A549 (cell line): ENCODE measurements at regions not wholly inside any gene's neighbourhood (a gene's known extent, or its start where the extent isn't known, plus 50 kb on each side); places are given as distances from the start of the nearest gene placed in this dataset.

Experiments used
- ATAC-seq, 2 experiments: fragments of 200-7000 bp in 1 of 2; fragments of >200 bp in 1 of 2; cut with Nextera tagmentation in 1 of 2; cut with Tn5 transposase in 1 of 2; 3 replicates each; pipeline versions ENCODE4 v1.8.0 to v1.9.1; 2018 to 2020; ENCODE audit warnings: mild to moderate bottlenecking in 1 of 2, moderate library complexity in 1 of 2
- CTCF ChIA-PET: fragments of 300-600 bp; sonication (Branson Sonifier 250); formaldehyde crosslinking; extraction: SDS; loops from one replicate; lab custom pipeline; 2021; ENCODE audit warnings: antibody characterized with exemption, inconsistent platforms; lab: Yijun Ruan, JAX
- POLR2A ChIA-PET: fragments of 350-600 bp; formaldehyde crosslinking; extraction: SDS; loops from one replicate; lab custom pipeline; 2021; ENCODE audit warnings: antibody characterized with exemption, inconsistent platforms; lab: Yijun Ruan, JAX
- DNase-seq, 2 experiments: peaks; one replicate each; pipeline versions ENCODE4 v3.0.0 to v3.0.0-alpha.2; 2011 to 2016; ENCODE audit warnings: low read depth in 1 of 2, low spot score in 1 of 2
- FAIRE-seq: peaks from 2 replicates; lab custom pipeline; 2011; peaks lifted over from hg19 to GRCh38; lab: Jason Lieb, UNC
- H3K27ac ChIP-seq, 2 experiments: fragments of >200 bp; sonication (Bioruptor Twin); formaldehyde crosslinking; 3 replicates each; pipeline ENCODE4 v1.5.1; 2016 to 2017
- H3K4me1 ChIP-seq: fragments of >200 bp; sonication (Bioruptor Twin); formaldehyde crosslinking; 3 replicates; pipeline ENCODE4 v1.6.1; 2016
- H3K4me2 ChIP-seq: fragments of >200 bp; sonication (Bioruptor Twin); formaldehyde crosslinking; 3 replicates; pipeline ENCODE4 v1.6.1; 2016
- H3K4me3 ChIP-seq: fragments of >200 bp; sonication (Bioruptor Twin); formaldehyde crosslinking; 3 replicates; pipeline ENCODE4 v1.5.1; 2016
- H3K9me3 ChIP-seq: fragments of >200 bp; sonication (Bioruptor Twin); formaldehyde crosslinking; 3 replicates; pipeline ENCODE4 v1.6.1; 2016
- BHLHE40 ChIP-seq: IDR thresholded peaks from 2 replicates; pipeline ENCODE4 v1.6.1; 2012; ENCODE audit warnings: low read depth, low read length, inconsistent platforms
- CBX8 ChIP-seq: fragments of 200-600 bp; sonication (generic); IDR thresholded peaks from 2 replicates; pipeline ENCODE4 v1.6.1; 2016
- CTCF ChIP-seq: fragments of >200 bp; sonication (Bioruptor Twin); formaldehyde crosslinking; IDR thresholded peaks from 3 replicates; pipeline ENCODE4 v1.5.1; 2016
- E2F6 ChIP-seq: IDR thresholded peaks from 2 replicates; pipeline ENCODE4 v1.6.1; 2012; ENCODE audit warnings: low read depth, borderline replicate concordance
- EHMT2 ChIP-seq: fragments of 200-600 bp; sonication (generic); IDR thresholded peaks from 2 replicates; pipeline ENCODE4 v1.6.1; 2016; ENCODE audit warnings: antibody characterized with exemption, low read depth, mild to moderate bottlenecking, moderate library complexity
- ELK1 ChIP-seq: fragments of 150-350 bp; IDR thresholded peaks from 2 replicates; pipeline ENCODE4 v1.6.1; 2014; ENCODE audit warnings: low read depth, mild to moderate bottlenecking, low read length
- EP300 ChIP-seq, 2 experiments: fragments of >200 bp; sonication (Bioruptor Twin); formaldehyde crosslinking; IDR thresholded peaks; 2 replicates in 1 of 2; 3 replicates in 1 of 2; pipeline ENCODE4 v1.6.1; 2016 to 2017
- FOSL2 ChIP-seq, 2 experiments: fragments of 450-650 bp in 1 of 2; fragments of >200 bp in 1 of 2; sonication (Bioruptor Twin) in 1 of 2; formaldehyde crosslinking; IDR thresholded peaks; 2 replicates each; pipeline versions ENCODE4 v1.5.0 to v1.6.1; 2016 to 2020; ENCODE audit warnings: mild to moderate bottlenecking in 1 of 2, moderate library complexity in 1 of 2
- HDAC2 ChIP-seq: fragments of 200-600 bp; sonication (generic); IDR thresholded peaks from 2 replicates; pipeline ENCODE4 v1.6.1; 2016
- HEYL ChIP-seq: fragments of 250-450 bp; sonication (Bioruptor Pico); IDR thresholded peaks from 2 replicates; pipeline ENCODE4 v1.8.0; 2021; ENCODE audit warnings: mild to moderate bottlenecking, moderate library complexity
- HMGXB4 ChIP-seq: fragments of 250-450 bp; sonication (Bioruptor Pico); IDR thresholded peaks from 2 replicates; pipeline ENCODE4 v1.5.0; 2021; ENCODE audit warnings: mild to moderate bottlenecking, moderate library complexity, borderline replicate concordance
- HOXB13 ChIP-seq: fragments of 250-450 bp; sonication (Bioruptor Pico); IDR thresholded peaks from 2 replicates; pipeline ENCODE4 v1.5.0; 2020; ENCODE audit warnings: low read depth, mild to moderate bottlenecking, moderate library complexity
- HOXB5 ChIP-seq: fragments of 250-450 bp; sonication (Bioruptor Pico); IDR thresholded peaks from 2 replicates; pipeline ENCODE4 v1.5.0; 2020; ENCODE audit warnings: mild to moderate bottlenecking, moderate library complexity
- JUN ChIP-seq, 2 experiments: fragments of >200 bp; sonication (Bioruptor Twin); formaldehyde crosslinking; IDR thresholded peaks; 2 replicates in 1 of 2; 3 replicates in 1 of 2; pipeline ENCODE4 v1.6.1; 2016 to 2017
- KDM1A ChIP-seq: fragments of 200-600 bp; sonication (generic); IDR thresholded peaks from 2 replicates; pipeline ENCODE4 v1.6.1; 2016; ENCODE audit warnings: low read depth, mild to moderate bottlenecking
- NPAS2 ChIP-seq: fragments of 250-450 bp; sonication (Bioruptor Pico); IDR thresholded peaks from 2 replicates; pipeline ENCODE4 v1.8.0; 2022; ENCODE audit warnings: mild to moderate bottlenecking, moderate library complexity, borderline replicate concordance
- PHF8 ChIP-seq: fragments of 200-600 bp; sonication (generic); IDR thresholded peaks from 2 replicates; pipeline ENCODE4 v1.6.1; 2016; ENCODE audit warnings: low read depth, mild to moderate bottlenecking, antibody characterized with exemption, moderate library complexity, borderline replicate concordance
- POLR2A ChIP-seq: IDR thresholded peaks from 2 replicates; pipeline ENCODE4 v1.6.1; 2012; ENCODE audit warnings: mild to moderate bottlenecking, low read length
- RAD21 ChIP-seq, 2 experiments: fragments of >200 bp in 1 of 2; sonication (Bioruptor Twin) in 1 of 2; formaldehyde crosslinking in 1 of 2; IDR thresholded peaks in 1 of 2; conservative IDR thresholded peaks in 1 of 2; 2 replicates in 1 of 2; 3 replicates in 1 of 2; pipeline ENCODE4 v1.6.1; 2012 to 2018; ENCODE audit warnings: inconsistent platforms in 1 of 2
- RARB ChIP-seq: fragments of 250-450 bp; sonication (Bioruptor Pico); IDR thresholded peaks from 2 replicates; pipeline ENCODE4 v1.8.0; 2021; ENCODE audit warnings: mild to moderate bottlenecking, moderate library complexity
- SMC3 ChIP-seq: fragments of >200 bp; sonication (Bioruptor Twin); formaldehyde crosslinking; IDR thresholded peaks from 3 replicates; pipeline ENCODE4 v1.6.1; 2018; ENCODE audit warnings: inconsistent platforms
- TP53 ChIP-seq: fragments of 250-450 bp; sonication (Bioruptor Pico); IDR thresholded peaks from 2 replicates; pipeline ENCODE4 v1.5.0; 2021; ENCODE audit warnings: mild to moderate bottlenecking, moderate library complexity
- WGBS: methylation state at CpG from one replicate; pipeline ENCODE4 v1.1.6; 2017; ENCODE audit errors: missing lambda C conversion rate; 5-methylcytosine and 5-hydroxymethylcytosine counted together

GRCh38 chr11:41622707-41623359 is 163.4 kb upstream of the LRRC4C start:
- TF ChIP-seq HOXB5 (CRISPR knock-in tag) (no peak), PHF8 (no peak), HOXB13 (CRISPR knock-in tag) (no peak), SMC3 (no peak), POLR2A (no peak), HMGXB4 (no peak), JUN (IDR thresholded peaks at IDR 0.05) (no peak), TP53 (CRISPR knock-in tag) (no peak), RAD21 (conservative IDR thresholded peaks at IDR 0.05 in 1 of 2, IDR thresholded peaks at IDR 0.05 in 1 of 2) (no peak), ELK1 (no peak), FOSL2 (IDR thresholded peaks at IDR 0.05) (no peak), FOSL2 (CRISPR knock-in tag; IDR thresholded peaks at IDR 0.05) (no peak), KDM1A (no peak), BHLHE40 (no peak), E2F6 (no peak), HDAC2 (no peak), EP300 (IDR thresholded peaks at IDR 0.05) (no peak), HEYL (CRISPR knock-in tag) (no peak), CTCF (no peak), CBX8 (no peak)
- POLR2A ChIA-PET = no interaction called here
- no peak for DNase-seq
- no peak for ATAC-seq
- CTCF ChIA-PET = interaction anchor here (1.0 kb wide), 1 partner anchor 13 kb away, joined by 3 read pairs; no protein-coding TSS in a partner anchor
- Histone ChIP-seq H3K27ac (no peak overlapping the region), H3K4me1 (no peaks in the 10 kb centered on the region), H3K9me3 (peaks cover 3% of the 10 kb centered on the region; the same call in 1 of the 3 replicates), H3K4me3 (no peak overlapping the region), H3K4me2 (no peak overlapping the region)
- FAIRE-seq = no peak
- 20% methylated on average over 11 of the region's 32 CpGs for WGBS

- ChIA-PET CTCF (no interaction called here), POLR2A (no interaction called here)
- H3K9me3 ChIP-seq = no peaks in the 10 kb centered on the region; the same call in 2 of the 3 replicates
- 3% methylated on average over 9 of the region's 9 CpGs for WGBS
- H3K4me3 ChIP-seq = no peak overlapping the region
- no peak for FAIRE-seq
- no peaks in the 10 kb centered on the region for H3K4me1 ChIP-seq
- ATAC-seq = no peak
- H3K4me2 ChIP-seq = no peak overlapping the region
- DNase-seq = no peak
- no peak overlapping the region for H3K27ac ChIP-seq
- TF ChIP-seq RARB (no peak), E2F6 (no peak), CBX8 (no peak), BHLHE40 (no peak), PHF8 (no peak), EHMT2 (no peak), HOXB13 (CRISPR knock-in tag) (no peak), FOSL2 (IDR thresholded peaks at IDR 0.05) (no peak), FOSL2 (CRISPR knock-in tag; IDR thresholded peaks at IDR 0.05) (no peak), NPAS2 (CRISPR knock-in tag) (no peak)
These were observed 200.5 kb upstream of the LRRC4C start for GRCh38 chr11:41659985-41660384.
